Tibial nerve (tissue), 4 donors: ENCODE measurements at regions not wholly inside any gene's neighbourhood (a gene's known extent, or its start where the extent isn't known, plus 50 kb on each side); places are given as distances from the start of the nearest gene placed in this dataset.

Experiments
- DNase-seq, 2 donors: peaks; one replicate each; pipeline ENCODE4 v3.0.0-alpha.2; 2019; ENCODE audit warnings: low spot score in 2 of 2
- H3K27ac ChIP-seq, 4 donors: fragments of 200-600 bp; sonication (generic) in 3 of 4; one replicate each; pipeline ENCODE4 v1.5.1; 2017 to 2019; ENCODE audit warnings: mild to moderate bottlenecking in 1 of 4
- H3K27me3 ChIP-seq, 2 donors: fragments of 200-600 bp; sonication (generic) in 1 of 2; one replicate each; pipeline versions ENCODE4 v1.5.1 to v1.6.0; 2017 to 2019
- H3K36me3 ChIP-seq, 3 donors: fragments of 200-600 bp; sonication (generic); one replicate each; pipeline ENCODE4 v1.5.1; 2018 to 2019
- H3K4me1 ChIP-seq, 4 donors: fragments of 200-600 bp; sonication (generic) in 3 of 4; one replicate each; pipeline ENCODE4 v1.5.1; 2017 to 2019
- H3K4me3 ChIP-seq, 4 donors: fragments of 200-600 bp; sonication (generic) in 3 of 4; one replicate each; pipeline ENCODE4 v1.5.1; 2017 to 2019; ENCODE audit warnings: mild to moderate bottlenecking in 1 of 4, moderate library complexity in 1 of 4
- H3K9me3 ChIP-seq, 4 donors: fragments of 200-600 bp; sonication (generic) in 3 of 4; one replicate each; pipeline ENCODE4 v1.5.1; 2017 to 2019
- CTCF ChIP-seq, 5 experiments: fragments of 200-600 bp in 3 of 5; fragments of 450-650 bp in 2 of 5; sonication (generic) in 3 of 5; IDR thresholded peaks; one replicate each; pipeline ENCODE4 v1.5.1; 2016 to 2019; ENCODE audit warnings: antibody characterized with exemption in 5 of 5, mild to moderate bottlenecking in 3 of 5, moderate library complexity in 2 of 5
- EP300 ChIP-seq, 2 donors: sonication (generic); formaldehyde crosslinking; IDR thresholded peaks; one replicate each; pipeline ENCODE4 v1.6.1; 2017; ENCODE audit warnings: antibody characterized with exemption in 2 of 2, mild to moderate bottlenecking in 1 of 2
- POLR2A ChIP-seq, 2 donors: fragments of 450-650 bp; IDR thresholded peaks; one replicate each; pipeline ENCODE4 v1.6.1; 2017; ENCODE audit warnings: antibody characterized with exemption in 2 of 2, mild to moderate bottlenecking in 2 of 2, moderate library complexity in 2 of 2
- WGBS, 2 donors: methylation state at CpG; one replicate each; pipeline ENCODE4 v1.1.5; 2018; 5-methylcytosine and 5-hydroxymethylcytosine counted together

GRCh38 chr10:89080660-89081059 lies 90.1 kb downstream of the FAS start:
- no peak for DNase-seq
- Histone ChIP-seq H3K27me3 (no peaks in the 10 kb centered on the region), H3K9me3 (no peaks in the 10 kb centered on the region), H3K36me3 (no peaks in the 10 kb centered on the region), H3K27ac (no peak overlapping the region), H3K4me1 (peaks cover 0 to 6% (median 2%) of the 10 kb centered on the region in 4 donors), H3K4me3 (no peak overlapping the region)
- 64 to 75% methylated on average over 3 of the region's 3 CpGs for WGBS, 2 donors
- no peak for TF ChIP-seq POLR2A (IDR thresholded peaks at IDR 0.05)
- no peak for TF ChIP-seq EP300 (IDR thresholded peaks at IDR 0.05)
- TF ChIP-seq CTCF (IDR thresholded peaks at IDR 0.05), result no peak

- H3K36me3 ChIP-seq, result no peaks in the 10 kb centered on the region
- 87 to 90% methylated on average over 1 of the region's 1 CpG for WGBS, 2 donors
- H3K4me3 ChIP-seq, result no peak overlapping the region
- H3K4me1 ChIP-seq, result peaks cover 0 to 6% (median 2%) of the 10 kb centered on the region in 4 donors
- no peaks in the 10 kb centered on the region for H3K27me3 ChIP-seq
- no peak for DNase-seq
- H3K27ac ChIP-seq, result no peak overlapping the region
- TF ChIP-seq POLR2A (IDR thresholded peaks at IDR 0.05), result no peak
- no peak for TF ChIP-seq CTCF (IDR thresholded peaks at IDR 0.05)
- TF ChIP-seq EP300 (IDR thresholded peaks at IDR 0.05), result no peak
- no peaks in the 10 kb centered on the region for H3K9me3 ChIP-seq
Measured at GRCh38 chr10:89079961-89080360, 89.4 kb downstream of the FAS start.

- no peaks in the 10 kb centered on the region for H3K27me3 ChIP-seq
- H3K9me3 ChIP-seq, result no peaks in the 10 kb centered on the region
- H3K27ac ChIP-seq, result no peak overlapping the region
- no peak for DNase-seq
- H3K36me3 ChIP-seq, result no peaks in the 10 kb centered on the region
- 33 to 46% methylated on average over 9 of the region's 9 CpGs for WGBS, 2 donors
- H3K4me3 ChIP-seq, result no peak overlapping the region
- TF ChIP-seq EP300 (IDR thresholded peaks at IDR 0.05) (no peak), POLR2A (IDR thresholded peaks at IDR 0.05) (no peak), CTCF (IDR thresholded peaks at IDR 0.05) (no peak)
- peaks cover 0 to 13% (median 3%) of the 10 kb centered on the region in 4 donors for H3K4me1 ChIP-seq
Measured at GRCh38 chr10:89078724-89079672, 88.4 kb downstream of the FAS start.

GRCh38 chr10:89076120-89076519 lies 85.5 kb downstream of the FAS start:
- H3K27ac ChIP-seq, result no peak overlapping the region
- DNase-seq, result no peak
- no peaks in the 10 kb centered on the region for H3K27me3 ChIP-seq
- H3K4me3 ChIP-seq, result no peak overlapping the region
- WGBS, 2 donors, result 90 to 94% methylated on average over 2 of the region's 2 CpGs
- peaks cover 0 to 22% (median 3%) of the 10 kb centered on the region in 4 donors for H3K4me1 ChIP-seq
- H3K9me3 ChIP-seq, result no peaks in the 10 kb centered on the region
- no peaks in the 10 kb centered on the region for H3K36me3 ChIP-seq
- TF ChIP-seq CTCF (IDR thresholded peaks at IDR 0.05), result no peak
- TF ChIP-seq EP300 (IDR thresholded peaks at IDR 0.05), result no peak
- no peak for TF ChIP-seq POLR2A (IDR thresholded peaks at IDR 0.05)

- TF ChIP-seq CTCF (IDR thresholded peaks at IDR 0.05) (no peak), POLR2A (IDR thresholded peaks at IDR 0.05) (no peak), EP300 (IDR thresholded peaks at IDR 0.05) (no peak)
- Histone ChIP-seq H3K9me3 (no peaks in the 10 kb centered on the region), H3K27me3 (no peaks in the 10 kb centered on the region), H3K27ac (no peak overlapping the region), H3K36me3 (no peaks in the 10 kb centered on the region), H3K4me1 (peaks cover 0 to 22% (median 3%) of the 10 kb centered on the region in 4 donors), H3K4me3 (no peak overlapping the region)
- WGBS, 2 donors, result 92 to 96% methylated on average over 1 of the region's 1 CpG
- DNase-seq, result no peak
Measured at GRCh38 chr10:89075631-89076030, 85.0 kb downstream of the FAS start.
